HG02759 (cell line): ENCODE measurements at regions not wholly inside any gene's neighbourhood (a gene's known extent, or its start where the extent isn't known, plus 50 kb on each side); places are given as distances from the start of the nearest gene placed in this dataset.

Experiments
- ATAC-seq: cut with Tn5 transposase; IDR thresholded peaks from one replicate; pipeline ENCODE4 v1.9.1; 2021; ENCODE audit warnings: mild to moderate bottlenecking, moderate library complexity; ENCODE audit not compliant: unreplicated experiment

DNA sequence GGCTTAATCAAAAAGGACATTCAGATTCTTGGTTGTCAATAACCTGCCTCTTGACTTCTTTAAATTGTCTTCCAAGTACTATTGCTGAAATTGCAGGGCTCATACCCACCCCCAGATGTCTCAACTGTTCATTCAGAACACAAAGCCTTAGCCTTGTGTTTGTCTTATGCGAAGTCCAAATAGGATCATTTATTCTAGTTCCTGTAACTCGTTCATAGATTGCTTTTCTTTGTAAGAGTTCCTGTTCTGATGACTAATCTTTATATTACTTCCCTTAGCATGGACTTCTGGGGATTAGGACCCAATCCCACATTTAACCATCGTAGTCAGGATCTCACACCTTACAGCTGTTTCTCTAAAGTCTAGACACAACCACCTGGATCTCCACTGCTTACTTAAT lies 226.0 kb downstream of the VEGFC start:
- ATAC-seq = no peak

DNA sequence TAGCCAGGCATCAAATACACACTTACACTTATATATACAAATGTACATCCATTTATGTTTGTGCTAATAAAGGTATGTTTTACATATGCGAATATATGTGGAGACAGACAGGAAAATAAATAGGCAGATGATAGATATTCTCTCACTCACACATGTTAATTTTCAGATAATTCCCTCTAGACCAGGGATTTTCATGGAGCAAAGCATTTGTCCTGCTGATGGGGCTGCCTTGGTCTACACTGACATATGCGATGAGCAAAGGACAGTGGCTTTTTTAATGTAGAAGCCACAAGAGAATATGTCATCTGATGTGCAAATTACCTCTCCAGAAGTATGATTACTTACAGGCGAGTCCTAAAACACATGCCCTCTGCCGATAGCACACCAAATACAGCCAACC lies 224.5 kb downstream of the VEGFC start:
- ATAC-seq = no peak

DNA sequence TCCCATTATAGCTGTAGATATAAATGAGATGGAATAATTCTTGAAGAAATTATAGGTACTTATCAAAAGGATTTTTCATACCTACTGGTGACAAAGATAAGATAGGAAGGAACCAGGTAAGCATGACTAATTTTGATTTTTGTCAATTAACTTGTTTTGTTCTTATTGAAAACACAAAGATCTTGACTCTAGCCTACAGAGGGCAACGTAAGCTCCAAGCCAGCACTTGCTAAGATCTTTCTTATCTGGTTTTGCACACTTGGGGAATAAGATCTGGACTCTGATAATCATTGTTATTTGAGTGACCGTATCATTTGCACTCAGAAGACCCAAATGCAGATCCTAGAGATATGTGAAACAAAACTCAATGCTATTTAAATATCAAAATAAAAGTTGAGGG lies 223.4 kb downstream of the VEGFC start:
- no peak for ATAC-seq

DNA sequence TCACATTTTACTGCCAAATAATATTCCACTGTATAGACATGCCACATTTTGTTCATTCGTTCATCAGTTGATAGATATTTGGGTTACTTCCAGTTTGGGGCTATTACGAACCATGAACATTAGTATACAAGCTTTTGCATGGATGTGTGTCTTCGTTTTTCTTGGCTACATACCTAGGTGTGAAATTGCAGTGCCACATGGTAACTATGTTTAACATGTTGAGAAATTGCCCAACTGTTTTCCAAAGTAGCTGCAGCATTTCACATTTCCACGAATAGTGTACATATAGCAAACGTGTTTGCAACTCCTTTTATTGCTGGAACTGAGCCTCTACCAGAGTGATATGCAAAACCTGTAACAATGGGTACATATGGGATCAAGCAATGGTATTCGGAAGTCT lies 221.5 kb downstream of the VEGFC start:
- no peak for ATAC-seq

DNA sequence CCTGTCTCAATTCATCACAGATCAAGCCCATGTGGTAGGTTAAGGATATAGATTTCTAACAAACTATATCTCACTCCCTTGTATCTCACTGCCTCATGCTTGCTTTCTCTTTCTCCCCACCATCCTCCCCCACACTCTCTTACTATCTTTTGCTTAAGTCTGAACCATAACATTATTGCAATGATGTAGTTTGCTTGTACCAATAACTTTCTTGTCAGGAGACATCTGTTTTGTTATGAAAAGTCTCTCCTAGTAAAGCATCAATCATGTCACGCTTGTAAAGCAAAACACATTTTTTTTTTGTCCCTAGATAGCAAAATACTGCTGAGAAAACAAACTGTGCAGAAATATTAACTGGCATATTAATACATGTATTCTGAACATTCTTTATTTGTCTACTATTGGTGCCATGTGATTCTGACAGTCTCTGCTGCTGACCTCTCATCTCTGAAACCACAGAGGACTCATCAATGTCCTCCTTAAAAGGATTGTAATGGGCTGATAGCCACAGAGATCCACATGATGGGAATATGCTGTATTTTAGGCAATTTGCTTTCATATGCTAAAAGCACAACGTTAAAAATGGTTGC lies 217.5 kb downstream of the VEGFC start:
- ATAC-seq = no peak

DNA sequence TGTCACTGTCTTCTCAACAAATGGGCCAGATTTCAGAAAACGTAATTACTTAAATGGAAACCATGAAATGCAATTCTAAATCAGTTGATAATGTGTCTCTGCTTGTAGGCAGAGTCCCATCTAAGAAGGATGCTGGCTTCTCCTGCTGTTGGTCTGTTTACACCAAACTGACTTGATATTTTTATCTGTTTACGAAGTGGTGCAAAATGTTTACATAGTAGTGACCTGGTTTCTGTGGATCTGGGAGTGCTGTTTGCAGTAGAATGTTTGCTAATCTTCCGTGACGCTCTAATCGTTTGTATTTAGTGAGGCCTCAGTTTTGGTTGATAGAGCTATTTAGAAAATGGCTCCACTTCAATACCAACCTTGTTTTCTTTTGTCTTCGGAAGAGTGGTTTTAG lies 213.5 kb downstream of the VEGFC start:
- ATAC-seq = no peak

DNA sequence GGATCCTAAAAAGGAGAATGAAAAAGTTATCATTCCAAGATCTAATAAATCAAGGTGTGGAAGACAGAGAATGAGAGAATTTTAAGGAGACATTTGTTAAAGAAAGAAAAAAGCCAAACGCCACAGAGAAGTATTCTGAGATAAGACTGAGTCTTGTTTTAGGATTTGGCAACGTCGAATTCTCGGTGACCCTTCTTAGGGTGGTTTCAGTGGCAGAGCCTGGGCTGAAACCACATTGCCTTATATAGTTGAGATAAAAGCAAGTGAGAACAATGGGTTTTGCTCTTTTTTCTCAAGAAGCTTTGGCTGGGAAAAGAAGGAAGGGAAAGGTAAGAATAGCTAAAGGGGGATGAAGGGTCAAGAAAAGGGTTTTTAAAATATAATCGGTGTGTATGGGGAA lies 209.4 kb downstream of the VEGFC start:
- ATAC-seq = no peak

DNA sequence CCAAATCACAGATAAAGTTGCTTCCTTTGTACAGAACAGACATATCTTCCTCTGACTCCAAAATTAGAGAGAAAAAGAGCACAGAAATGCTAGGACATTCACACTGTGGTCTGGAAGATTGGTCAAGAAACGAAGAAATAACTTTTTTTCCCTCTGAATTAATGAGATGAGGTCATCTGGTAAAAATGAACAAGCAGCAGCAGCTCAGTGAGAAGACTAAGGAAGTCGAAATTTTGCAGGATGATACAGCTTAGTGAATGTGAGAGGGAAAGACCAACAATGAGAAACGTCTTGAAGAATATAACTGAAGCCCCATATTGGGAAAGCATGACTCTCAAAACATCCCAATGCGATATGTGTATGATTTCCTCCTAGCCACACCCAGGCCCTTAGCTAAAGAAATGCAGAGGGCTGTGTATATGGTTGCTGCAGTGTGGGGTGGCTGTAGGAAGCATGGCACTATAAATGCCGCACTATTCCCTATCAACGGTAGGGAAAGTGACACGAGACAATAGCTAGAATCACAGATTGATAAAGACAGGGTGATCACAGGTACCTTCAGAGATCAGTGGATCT lies 208.6 kb downstream of the VEGFC start:
- no peak for ATAC-seq

DNA sequence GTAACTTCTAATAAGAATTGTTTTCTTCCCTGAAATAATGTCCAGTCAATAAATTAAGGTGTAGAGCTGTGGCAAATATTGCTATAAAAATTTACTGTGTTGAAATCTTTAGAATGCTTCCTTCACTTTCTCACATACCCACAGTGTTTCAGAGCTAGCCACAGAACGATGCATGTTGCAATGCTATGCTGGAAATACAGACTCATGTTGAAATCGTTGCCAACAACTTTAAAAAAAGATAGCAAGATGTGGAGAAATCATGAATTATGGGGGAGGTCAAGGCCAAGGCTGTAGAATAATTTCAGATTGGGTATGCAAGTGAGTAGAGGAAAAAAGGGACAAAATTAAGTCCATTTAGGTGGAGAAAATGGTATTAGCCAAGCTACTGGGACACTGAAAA lies 204.8 kb downstream of the VEGFC start:
- ATAC-seq = no peak

DNA sequence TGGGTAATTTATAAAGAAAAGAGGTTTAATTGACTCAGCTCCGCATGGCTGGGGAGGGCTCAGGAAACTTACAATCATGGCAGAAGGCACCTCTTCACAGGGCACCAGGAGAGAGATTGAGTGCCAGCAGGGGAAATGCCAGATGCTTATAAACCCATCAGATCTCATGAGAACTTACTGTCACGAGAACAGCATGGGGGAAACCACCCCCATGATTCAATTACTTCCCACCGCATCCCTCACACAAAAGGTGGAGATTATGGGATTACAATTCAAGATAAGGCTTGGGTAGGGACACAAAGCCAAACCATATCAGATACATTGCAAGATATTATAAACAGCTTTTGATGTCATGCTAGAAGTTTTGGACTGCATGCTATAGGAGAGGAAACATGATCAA lies 204.3 kb downstream of the VEGFC start:
- no peak for ATAC-seq

DNA sequence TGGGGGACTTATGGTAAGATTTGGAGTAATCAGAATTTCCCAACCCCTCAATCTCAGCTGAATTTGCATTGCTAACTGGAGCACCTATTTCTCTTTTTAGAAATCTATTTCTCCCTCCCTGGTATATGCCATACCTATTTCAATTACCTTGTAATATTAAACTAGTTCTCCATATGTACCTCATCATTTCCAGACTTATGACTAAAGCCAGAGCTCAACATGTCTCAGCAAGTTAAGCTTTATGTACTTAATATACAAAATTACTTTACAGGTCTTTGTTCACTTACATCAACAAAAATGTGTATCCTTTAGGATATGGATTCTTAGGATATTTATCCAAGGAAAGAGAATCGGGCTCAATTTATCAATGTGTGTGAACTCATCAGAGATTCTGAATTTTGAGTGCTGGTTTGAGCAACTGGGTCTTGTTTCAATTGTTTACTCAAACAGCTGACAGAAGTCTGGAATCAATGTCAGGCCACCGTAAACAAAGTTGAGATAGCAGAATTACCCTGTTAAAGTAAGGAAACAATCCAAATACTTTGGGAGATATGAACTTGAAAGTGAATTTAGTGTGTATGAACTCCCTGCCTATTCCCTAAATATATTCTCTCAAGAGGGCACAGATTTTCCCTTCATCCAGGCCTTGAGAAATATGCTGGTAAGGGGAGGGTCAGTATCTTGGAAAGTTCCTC lies 199.6 kb downstream of the VEGFC start:
- ATAC-seq = no peak

DNA sequence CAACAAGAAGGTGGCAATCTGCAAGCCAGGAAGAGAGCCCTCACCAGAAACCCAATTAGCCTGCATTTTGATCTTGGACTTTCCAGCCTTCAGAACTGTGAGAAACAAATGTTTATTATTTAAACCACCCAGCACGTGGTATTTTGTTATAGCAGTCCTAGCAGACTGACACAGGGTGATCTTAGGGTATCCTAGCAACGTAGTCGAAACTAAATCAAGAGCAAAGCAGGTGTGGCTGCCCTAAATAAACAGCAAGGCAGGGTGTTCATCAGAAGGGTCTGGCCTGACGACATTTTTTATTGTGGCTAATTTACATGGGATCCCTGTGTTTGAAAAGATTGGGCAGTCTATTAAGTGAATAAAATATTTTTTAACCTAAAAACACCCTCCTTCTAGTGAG lies 198.8 kb downstream of the VEGFC start:
- ATAC-seq = no peak

DNA sequence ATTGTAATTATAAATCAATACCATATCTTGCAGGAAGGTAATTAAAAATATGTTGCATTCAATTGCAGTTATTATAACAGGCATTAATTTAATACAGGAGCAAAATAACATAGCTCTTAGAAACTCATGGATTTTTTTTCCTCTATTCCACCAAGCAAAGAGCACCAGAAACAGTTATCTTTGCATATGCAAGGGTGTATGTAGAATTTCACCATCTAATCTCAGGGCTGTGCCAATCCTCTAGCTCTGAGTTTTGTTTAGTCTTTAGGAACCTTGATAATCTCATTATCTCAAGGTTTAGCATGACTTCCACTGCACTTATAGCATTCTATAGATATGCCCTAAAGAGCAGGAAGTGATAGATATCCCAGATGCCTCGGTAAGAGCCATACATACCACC lies 197.5 kb downstream of the VEGFC start:
- ATAC-seq = no peak

DNA sequence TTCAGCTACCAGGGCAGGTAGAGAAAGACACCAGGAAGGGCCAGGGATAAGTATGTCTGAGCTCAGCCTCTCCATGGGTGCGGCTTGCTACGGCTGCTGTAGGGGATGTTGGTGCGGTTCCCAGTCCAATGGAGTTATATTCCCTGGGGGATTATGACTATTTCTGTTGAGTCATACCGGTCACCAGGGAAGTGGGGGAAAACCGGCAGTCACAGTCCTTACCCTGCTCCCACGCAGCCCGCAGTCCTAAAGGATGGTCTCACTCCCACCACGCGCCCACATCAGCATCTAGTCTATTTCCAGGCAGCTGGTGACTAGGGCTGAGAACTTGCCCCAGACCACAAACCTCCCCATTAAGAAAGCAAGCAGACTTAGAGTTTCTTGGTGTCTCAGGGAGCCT lies 191.6 kb downstream of the VEGFC start:
- ATAC-seq = no peak

DNA sequence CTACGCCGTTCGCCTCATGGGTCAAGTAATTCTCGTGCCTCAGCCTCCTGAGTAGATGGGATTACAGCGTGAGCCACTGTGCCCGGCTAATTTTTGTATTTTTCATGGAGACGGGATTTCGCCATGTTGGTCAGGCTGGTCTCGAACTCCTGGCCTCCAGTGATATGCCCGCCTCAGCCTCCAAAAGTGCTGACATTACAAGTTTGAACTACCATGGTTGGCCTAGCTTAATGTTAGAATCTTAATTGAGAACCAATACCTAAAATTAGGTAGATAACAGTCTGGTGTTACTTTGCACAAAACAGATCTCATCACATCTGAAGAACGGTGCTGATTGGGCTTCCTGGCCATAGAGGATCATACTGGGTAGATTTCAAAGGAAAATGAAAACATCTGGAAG lies 184.9 kb downstream of the VEGFC start:
- no peak for ATAC-seq

DNA sequence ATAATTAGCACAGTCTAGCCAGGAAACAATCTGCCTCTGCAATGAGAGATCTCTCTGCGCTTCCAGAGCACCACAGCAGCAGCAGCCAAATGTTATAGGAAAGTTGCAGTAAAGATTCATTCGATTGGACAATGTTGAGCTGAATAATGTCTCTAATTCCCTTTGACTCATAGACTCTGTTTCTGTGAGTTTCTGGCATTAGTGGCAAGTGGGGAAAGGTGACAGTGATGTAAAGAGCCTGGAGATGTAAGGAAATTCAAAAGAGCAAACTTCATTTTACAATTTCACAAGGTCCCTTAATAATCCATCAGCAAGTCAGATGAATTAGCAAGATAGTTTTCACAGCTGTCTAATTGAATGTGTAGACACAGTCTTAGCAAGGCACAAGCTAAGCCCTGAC lies 184.4 kb downstream of the VEGFC start:
- no peak for ATAC-seq

DNA sequence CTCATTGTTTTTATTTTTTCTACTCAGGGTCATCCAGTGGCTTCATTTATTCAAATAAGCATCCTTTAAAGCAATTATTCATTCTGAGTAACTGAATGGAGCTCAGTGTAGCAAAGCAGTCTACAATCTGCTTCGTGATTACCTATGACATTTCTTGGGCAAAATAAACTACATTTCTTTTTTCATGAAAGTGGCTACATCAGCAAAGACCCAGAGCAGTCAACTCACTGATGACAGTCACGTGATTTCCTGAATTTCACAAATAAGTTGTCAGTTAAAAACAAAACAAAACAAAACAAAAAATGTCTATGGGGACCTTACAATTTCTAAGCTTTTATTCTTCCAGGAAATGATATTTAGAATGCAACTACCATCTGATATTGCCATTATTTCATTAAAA lies 182.1 kb downstream of the VEGFC start:
- no peak for ATAC-seq

DNA sequence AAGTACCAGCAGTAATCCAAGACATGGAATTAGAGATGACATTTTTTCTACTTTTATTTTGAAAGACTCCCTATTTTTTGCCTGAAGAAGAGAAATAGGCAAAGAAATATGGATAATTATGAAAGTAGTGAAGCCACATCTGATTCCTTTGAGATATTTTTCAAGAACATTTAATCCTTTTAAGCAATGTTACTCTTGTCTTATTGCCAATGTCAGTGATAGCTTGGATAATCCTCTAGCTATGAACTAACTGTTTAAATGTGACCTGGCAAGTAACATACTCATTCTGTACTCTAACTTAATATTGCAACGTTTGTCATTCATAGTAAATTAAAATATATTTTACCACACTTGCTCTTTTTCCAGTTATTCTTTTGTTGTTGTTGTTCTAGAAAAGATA lies 181.3 kb downstream of the VEGFC start:
- ATAC-seq = no peak

DNA sequence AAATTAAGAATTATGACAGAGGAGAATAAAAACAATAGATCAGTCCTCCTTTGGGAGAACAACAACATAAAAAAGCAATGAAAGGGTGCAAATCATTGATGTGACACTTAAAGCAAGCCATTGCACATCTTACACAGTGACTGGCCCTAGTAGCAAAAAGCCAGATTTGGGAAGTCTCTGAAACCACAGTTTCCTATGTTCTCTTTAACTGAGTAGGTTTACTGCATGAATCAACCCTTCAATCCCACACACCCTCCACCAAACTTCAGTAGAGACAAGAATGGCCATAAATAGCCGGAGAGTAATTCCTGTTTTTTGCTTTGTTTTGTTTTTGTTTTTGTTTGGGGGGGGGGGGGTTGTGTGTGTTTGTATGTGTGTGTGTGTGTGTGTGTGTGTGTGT lies 180.8 kb downstream of the VEGFC start:
- no peak for ATAC-seq

DNA sequence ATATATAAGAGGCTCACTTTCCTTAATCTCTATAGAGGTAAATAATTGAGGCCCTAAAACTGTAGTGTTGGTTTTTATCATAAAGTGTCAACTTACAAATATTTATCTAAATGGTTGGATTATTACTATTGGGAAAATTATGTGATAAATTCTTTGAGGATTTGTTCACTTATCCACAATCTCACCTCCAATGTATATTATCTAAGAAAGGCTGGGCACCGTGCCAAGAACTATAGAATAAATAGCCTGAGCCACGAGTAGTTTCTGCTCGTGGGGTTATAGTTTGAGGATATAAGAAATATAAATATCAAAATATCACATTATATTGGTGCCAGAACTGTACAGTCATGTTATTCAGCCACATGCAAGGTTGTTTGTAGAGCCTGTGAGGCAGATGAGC lies 177.9 kb downstream of the VEGFC start:
- no peak for ATAC-seq

DNA sequence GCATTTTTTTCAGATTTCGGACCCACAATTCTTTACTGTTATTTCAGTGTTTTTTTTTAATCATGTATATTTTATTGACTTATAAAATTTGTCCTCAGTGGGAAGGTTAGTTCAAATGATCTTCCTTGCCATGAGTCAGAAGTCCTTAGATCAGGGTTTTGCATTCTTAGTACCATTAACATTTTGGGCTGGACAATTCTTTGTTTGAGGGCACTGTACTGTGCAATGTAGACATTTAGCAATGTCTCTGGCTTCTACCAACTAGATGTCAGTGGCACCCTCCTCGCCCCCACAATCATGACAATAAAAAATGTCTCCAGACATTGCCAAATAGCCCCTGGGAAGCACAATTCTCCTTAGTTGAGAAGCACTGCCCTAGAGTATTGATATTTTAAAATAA lies 176.6 kb downstream of the VEGFC start:
- no peak for ATAC-seq

DNA sequence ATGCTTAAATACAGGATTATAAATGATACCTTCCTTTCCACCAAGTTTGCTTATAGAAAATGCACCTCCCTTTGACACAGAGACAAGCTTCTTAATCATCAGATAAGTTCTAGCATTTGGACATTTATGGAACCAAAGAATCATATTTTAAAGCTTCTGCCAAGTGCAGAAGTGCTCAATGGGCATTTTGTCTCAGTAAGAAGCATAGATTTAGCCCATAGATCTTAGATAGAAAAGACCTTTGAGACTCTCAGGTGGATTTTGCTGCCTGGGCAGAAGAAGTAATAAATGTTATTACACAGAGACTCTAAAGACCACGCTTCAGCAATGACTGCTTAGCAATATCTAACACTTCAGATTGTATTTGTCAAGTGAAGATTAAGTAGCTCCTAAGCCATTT lies 174.6 kb downstream of the VEGFC start:
- ATAC-seq = no peak

DNA sequence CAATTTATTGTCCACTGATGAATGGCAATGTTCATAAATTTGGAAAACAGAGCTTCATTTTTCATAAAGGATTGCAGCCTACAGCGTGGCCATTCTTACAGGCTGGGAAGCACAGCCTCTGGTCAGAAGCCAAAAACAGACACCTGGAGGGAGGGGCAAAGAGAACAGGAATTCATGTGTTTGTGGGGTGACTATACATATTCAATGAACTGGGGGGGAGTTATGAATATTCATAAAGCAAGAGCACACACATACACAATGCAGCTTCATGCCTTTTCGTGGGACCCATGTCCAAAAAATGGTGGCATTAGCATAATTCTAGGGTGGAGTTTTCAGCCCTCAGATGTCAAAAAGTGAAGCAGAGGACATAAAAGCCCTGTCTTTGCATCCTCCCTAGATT lies 173.3 kb downstream of the VEGFC start:
- ATAC-seq = no peak
